ENCODE measurements at regions not wholly inside any gene's neighbourhood (a gene's known extent, or its start where the extent isn't known, plus 50 kb on each side); places are given as distances from the start of the nearest gene placed in this dataset.

DNA sequence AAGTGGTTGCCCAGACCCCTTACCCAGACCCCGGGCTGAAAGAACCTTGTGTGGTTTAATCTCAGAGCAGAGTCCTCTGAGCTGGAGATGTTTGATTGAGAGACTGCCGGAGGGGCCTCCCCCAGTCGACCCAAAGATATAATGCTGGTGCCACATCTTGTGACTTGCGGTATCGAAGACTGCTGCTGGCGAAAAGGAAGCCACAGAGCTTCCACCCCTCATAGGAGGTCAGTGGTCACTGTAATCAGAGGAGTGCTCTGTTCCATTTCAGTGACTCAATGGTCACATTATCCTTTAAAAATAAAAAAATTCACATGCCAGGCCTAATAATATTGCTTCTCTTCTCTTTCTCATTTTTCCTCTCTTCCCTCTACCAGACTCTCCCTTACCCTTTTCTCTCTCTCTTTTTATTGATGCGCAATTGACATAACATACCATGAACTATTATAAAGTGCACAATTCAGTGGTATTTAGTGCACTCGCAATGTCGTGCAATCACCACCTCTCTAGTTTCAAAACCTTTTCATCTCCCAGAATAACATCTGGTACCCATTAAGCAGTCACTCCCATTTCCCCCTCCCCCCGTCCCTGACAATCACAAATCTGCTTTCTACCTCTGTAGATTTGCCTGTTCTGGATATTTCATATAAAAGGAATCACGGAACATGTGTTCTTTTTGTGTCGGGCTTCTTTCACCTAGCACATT lies 52.6 kb upstream of the LYST start:
- TF ChIP-seq CTCF (conservative IDR thresholded peaks at IDR 0.05) (no peak), EZH2 (IDR thresholded peaks at IDR 0.05; ENCODE audit: low read depth) (no peak)

All from PC-9 (cell line).